ENCODE measurements at regions not wholly inside any gene's neighbourhood (a gene's known extent, or its start where the extent isn't known, plus 50 kb on each side); places are given as distances from the start of the nearest gene placed in this dataset.

- Histone ChIP-seq H3K27me3 (ENCODE audit: control insufficient read depth in 2 of 2, insufficient read depth in 2 of 2, low read length in 2 of 2) (no peaks in the 10 kb centered on the region), H2AFZ (ENCODE audit: low read depth, low read length) (no peak overlapping the region), H3K9ac (ENCODE audit: insufficient read depth in 1 of 2, low read depth in 2 of 2, low read length in 2 of 2) (no peak overlapping the region), H3K36me3 (ENCODE audit: control insufficient read depth, insufficient read depth, low read length) (no peaks in the 10 kb centered on the region), H3K4me3 (no peak overlapping the region), H3K79me2 (ENCODE audit: control insufficient read depth, insufficient read depth, low read length) (no peaks in the 10 kb centered on the region), H3K9me1 (ENCODE audit: control insufficient read depth, insufficient read depth, low read length) (no peaks in the 10 kb centered on the region), H3K27ac (ENCODE audit: extremely low read depth, low read depth, low read length) (no peak overlapping the region), H3K9me3 (replicated peaks; ENCODE audit: control insufficient read depth, insufficient read depth, low read depth, low read length) (no peaks in the 10 kb centered on the region), H4K20me1 (replicated peaks; ENCODE audit: control insufficient read depth, insufficient read depth, low read length) (no peaks in the 10 kb centered on the region), H3K4me2 (ENCODE audit: insufficient read depth, low read length) (no peak overlapping the region), H3K4me1 (replicated peaks in 1 of 2; ENCODE audit: control insufficient read depth in 2 of 2, insufficient read depth in 2 of 2, low read length in 2 of 2) (no peaks in the 10 kb centered on the region)
- in situ Hi-C loops (cut with MboI) (no loop called here), intact Hi-C loops (cut with micrococcal nuclease) (no loop called here)
- DNase-seq (ENCODE audit: extremely low read depth in 1 of 4, low spot score in 3 of 4) = no peak
- POLR2A ChIA-PET = no interaction called here
- WGBS (ENCODE audit: insufficient coverage, low coverage, missing lambda C conversion rate) = 0% methylated on average over 6 of the region's 7 CpGs
- BruUV-seq (replicated peaks) = no TSS peak
- no peak for ATAC-seq
- CTCF ChIA-PET (ENCODE audit: low intra/inter-chr PET ratio) = no interaction called here
- FAIRE-seq = no peak
- TF ChIP-seq ZFP36 (IDR thresholded peaks at IDR 0.05; ENCODE audit: low read depth, low read length, partially characterized antibody) = no peak
- TF ChIP-seq TSHZ1 (CRISPR knock-in tag; IDR thresholded peaks at IDR 0.05) = no peak
- TF ChIP-seq RNF2 (IDR thresholded peaks at IDR 0.05) = no peak
- TF ChIP-seq SNAPC5 (CRISPR knock-in tag; IDR thresholded peaks at IDR 0.05) = no peak
- no peak for TF ChIP-seq EWSR1 (IDR thresholded peaks at IDR 0.05; ENCODE audit: borderline replicate concordance, low read depth, partially characterized antibody)
- no peak for TF ChIP-seq RBBP5 (IDR thresholded peaks at IDR 0.05; ENCODE audit: borderline replicate concordance, insufficient read depth, low read length, poor library complexity, severe bottlenecking)
- no peak for TF ChIP-seq CREM (IDR thresholded peaks at IDR 0.05; ENCODE audit: low read depth)
Measured at GRCh38 chr9:82555431-82556051, 507.4 kb downstream of the RASEF start.

Measured in K562 (cell line).